Activated B cell treated with CpG ODN at 0.5 μM for 24 hours (primary cell): ENCODE measurements at regions not wholly inside any gene's neighbourhood (a gene's known extent, or its start where the extent isn't known, plus 50 kb on each side); places are given as distances from the start of the nearest gene placed in this dataset.

ENCODE experiments used
- ATAC-seq: fragments of 200-7000 bp; cut with Tn5 transposase; one replicate; pipeline ENCODE4 v1.10.0; 2021; ENCODE audit warnings: low read depth, mild to moderate bottlenecking, moderate library complexity
- CTCF ChIA-PET: fragments of 350-600 bp; sonication (Branson Sonifier 250); formaldehyde crosslinking; loops from one replicate; lab custom pipeline; 2021; ENCODE audit warnings: antibody characterized with exemption; lab: Charles Lee
- POLR2A ChIA-PET: fragments of 350-600 bp; sonication (Branson Sonifier 250); formaldehyde crosslinking; loops from one replicate; lab custom pipeline; 2021; ENCODE audit warnings: antibody characterized with exemption; lab: Charles Lee
- DNase-seq: peaks from one replicate; pipeline ENCODE4 v3.0.0; 2022
- H3K27ac Mint-ChIP-seq: one replicate; pipeline ENCODE4 v1.8.0; 2020; ENCODE audit warnings: mixed read lengths
- H3K27me3 Mint-ChIP-seq: one replicate; pipeline ENCODE4 v1.8.0; 2021; ENCODE audit warnings: mixed read lengths
- H3K36me3 Mint-ChIP-seq: one replicate; pipeline ENCODE4 v1.8.0; 2021; ENCODE audit warnings: low read depth, mixed read lengths
- H3K4me1 Mint-ChIP-seq: one replicate; pipeline ENCODE4 v1.8.0; 2021; ENCODE audit warnings: mixed read lengths
- H3K4me3 Mint-ChIP-seq: one replicate; pipeline ENCODE4 v1.8.0; 2020; ENCODE audit warnings: mild to moderate bottlenecking, mixed read lengths
- H3K9me3 Mint-ChIP-seq: one replicate; pipeline ENCODE4 v1.8.0; 2020; ENCODE audit warnings: mixed read lengths
- CTCF ChIP-seq: fragments of 200-600 bp; IDR thresholded peaks from one replicate; pipeline ENCODE4 v1.8.0; 2022; ENCODE audit warnings: antibody characterized with exemption, mild to moderate bottlenecking
- intact Hi-C: fragments of 100-400 bp; cut with micrococcal nuclease; formaldehyde crosslinking; loops from one replicate; pipeline ENCODE4 v1.15.1; 2024

GRCh38 chr4:136554033-136554432, 978.3 kb downstream of the PCDH18 start:
- H3K9me3 Mint-ChIP-seq = peaks cover 5% of the 10 kb centered on the region
- H3K27me3 Mint-ChIP-seq = no peaks in the 10 kb centered on the region
- ChIA-PET POLR2A (no interaction called here), CTCF (no interaction called here)
- DNase-seq (no peak), ATAC-seq (no peak)
- H3K27ac Mint-ChIP-seq = no peak overlapping the region
- no peaks in the 10 kb centered on the region for H3K36me3 Mint-ChIP-seq
- TF ChIP-seq CTCF = no peak
- H3K4me3 Mint-ChIP-seq = no peak overlapping the region
- intact Hi-C loops = no loop called here
- no peaks in the 10 kb centered on the region for H3K4me1 Mint-ChIP-seq

GRCh38 chr4:136551753-136552152, 980.5 kb downstream of the PCDH18 start:
- no peak for TF ChIP-seq CTCF
- Mint-ChIP-seq H3K9me3 (peaks cover 5% of the 10 kb centered on the region), H3K36me3 (no peaks in the 10 kb centered on the region), H3K27me3 (no peaks in the 10 kb centered on the region), H3K4me3 (no peak overlapping the region), H3K27ac (no peak overlapping the region), H3K4me1 (no peaks in the 10 kb centered on the region)
- DNase-seq (no peak), ATAC-seq (no peak)
- intact Hi-C loops = no loop called here
- POLR2A ChIA-PET = no interaction called here
- CTCF ChIA-PET = no interaction called here

GRCh38 chr4:136540747-136541146, 991.5 kb downstream of the PCDH18 start:
- no peaks in the 10 kb centered on the region for H3K36me3 Mint-ChIP-seq
- no peaks in the 10 kb centered on the region for H3K4me1 Mint-ChIP-seq
- intact Hi-C loops = no loop called here
- H3K4me3 Mint-ChIP-seq = no peak overlapping the region
- no peaks in the 10 kb centered on the region for H3K9me3 Mint-ChIP-seq
- CTCF ChIA-PET = no interaction called here
- no peak for TF ChIP-seq CTCF
- H3K27ac Mint-ChIP-seq = no peak overlapping the region
- POLR2A ChIA-PET = no interaction called here
- no peak for ATAC-seq
- DNase-seq = no peak
- H3K27me3 Mint-ChIP-seq = no peaks in the 10 kb centered on the region

GRCh38 chr4:136528131-136528530, 1004.2 kb downstream of the PCDH18 start:
- H3K36me3 Mint-ChIP-seq = no peaks in the 10 kb centered on the region
- intact Hi-C loops = no loop called here
- ChIA-PET CTCF (no interaction called here), POLR2A (no interaction called here)
- H3K4me1 Mint-ChIP-seq = no peaks in the 10 kb centered on the region
- DNase-seq (no peak), ATAC-seq (no peak)
- H3K27ac Mint-ChIP-seq = no peak overlapping the region
- H3K27me3 Mint-ChIP-seq = no peaks in the 10 kb centered on the region
- TF ChIP-seq CTCF = no peak
- no peaks in the 10 kb centered on the region for H3K9me3 Mint-ChIP-seq
- H3K4me3 Mint-ChIP-seq = no peak overlapping the region

- CTCF ChIA-PET = no interaction called here
- POLR2A ChIA-PET = no interaction called here
Measured at GRCh38 chr4:136526517-136526916, 1005.8 kb downstream of the PCDH18 start.

More at GRCh38 chr4:136526517-136526916, 1005.8 kb downstream of the PCDH18 start:
- no peak for DNase-seq
- Mint-ChIP-seq H3K36me3 (no peaks in the 10 kb centered on the region), H3K9me3 (no peaks in the 10 kb centered on the region), H3K27me3 (no peaks in the 10 kb centered on the region), H3K4me3 (no peak overlapping the region), H3K27ac (no peak overlapping the region), H3K4me1 (no peaks in the 10 kb centered on the region)
- no peak for ATAC-seq
- no peak for TF ChIP-seq CTCF
- intact Hi-C loops = no loop called here
